B cell (primary cell): ENCODE measurements at regions not wholly inside any gene's neighbourhood (a gene's known extent, or its start where the extent isn't known, plus 50 kb on each side); places are given as distances from the start of the nearest gene placed in this dataset.

Experiments
- ATAC-seq: fragments of 200-7000 bp; cut with Tn5 transposase; one replicate; pipeline ENCODE4 v1.10.0; 2021; ENCODE audit warnings: low read depth, mild to moderate bottlenecking, moderate number of reproducible peaks, moderate library complexity
- CTCF ChIA-PET: fragments of 350-600 bp; sonication (Branson Sonifier 250); formaldehyde crosslinking; loops from one replicate; lab custom pipeline; 2021; ENCODE audit warnings: antibody characterized with exemption, inconsistent platforms; lab: Charles Lee
- POLR2A ChIA-PET: fragments of 350-600 bp; sonication (Branson Sonifier 250); formaldehyde crosslinking; loops from one replicate; lab custom pipeline; 2021; ENCODE audit warnings: antibody characterized with exemption; lab: Charles Lee
- DNase-seq: peaks from one replicate; pipeline ENCODE4 v3.0.0; 2013
- H2AFZ ChIP-seq: 2 replicates; pipeline ENCODE4 v1.6.1; 2012; ENCODE audit warnings: mild to moderate bottlenecking, low read depth, low read length; ENCODE audit not compliant: insufficient read depth, poor library complexity, severe bottlenecking
- H3K27ac ChIP-seq, 2 donors: 1 replicate in 1 of 2; 2 replicates in 1 of 2; pipeline ENCODE4 v1.5.1; 2012 to 2013; ENCODE audit warnings: low read length in 2 of 2, mild to moderate bottlenecking in 2 of 2, moderate library complexity in 1 of 2
- H3K27me3 ChIP-seq, 4 experiments: fragments of 200-600 bp in 1 of 4; sonication (generic) in 1 of 4; replicated peaks in 1 of 4; 1 replicate in 2 of 4; 2 replicates in 2 of 4; pipeline versions ENCODE4 v1.6.1 to v1.7.0; 2013 to 2016; ENCODE audit warnings: low read length in 3 of 4, mild to moderate bottlenecking in 2 of 4, mixed read lengths in 1 of 4, moderate library complexity in 1 of 4; ENCODE audit not compliant: insufficient read depth in 4 of 4, control insufficient read depth in 3 of 4; ENCODE audit errors: control extremely low read depth in 1 of 4
- H3K36me3 ChIP-seq, 2 experiments: replicated peaks in 1 of 2; 1 replicate in 1 of 2; 2 replicates in 1 of 2; pipeline versions ENCODE4 v1.6.1 to v1.7.1; 2013; ENCODE audit warnings: low read length in 1 of 2; ENCODE audit not compliant: insufficient read depth in 2 of 2, control insufficient read depth in 1 of 2; ENCODE audit errors: control extremely low read depth in 1 of 2, extremely low read depth in 1 of 2
- H3K4me1 ChIP-seq, 2 donors: fragments of 200-600 bp in 1 of 2; sonication (generic) in 1 of 2; 1 replicate in 1 of 2; 2 replicates in 1 of 2; pipeline versions ENCODE4 v1.5.1 to v1.6.1; 2013 to 2017; ENCODE audit warnings: low read length in 2 of 2; ENCODE audit not compliant: control insufficient read depth in 2 of 2, insufficient read depth in 2 of 2
- H3K4me2 ChIP-seq: replicated peaks from 2 replicates; pipeline ENCODE3; 2012; ENCODE audit warnings: mild to moderate bottlenecking, low read depth, low read length; ENCODE audit not compliant: poor library complexity, severe bottlenecking
- H3K4me3 ChIP-seq, 5 experiments: fragments of 200-600 bp in 1 of 5; sonication (generic) in 1 of 5; 1 replicate in 3 of 5; 2 replicates in 2 of 5; pipeline versions ENCODE4 v1.5.1 to v1.7.0; 2011 to 2016; ENCODE audit warnings: low read length in 4 of 5, mild to moderate bottlenecking in 4 of 5, low read depth in 2 of 5, control low read depth in 1 of 5, moderate library complexity in 1 of 5; ENCODE audit not compliant: insufficient read depth in 1 of 5; ENCODE audit errors: control extremely low read depth in 1 of 5, extremely low read depth in 1 of 5
- H3K79me2 ChIP-seq: fragments of 200-600 bp; sonication (generic); one replicate; pipeline ENCODE4 v1.6.0; 2016; ENCODE audit warnings: low read length; ENCODE audit not compliant: control insufficient read depth, insufficient read depth
- H3K9ac ChIP-seq: fragments of 200-600 bp; sonication (generic); 2 replicates; pipeline ENCODE4 v1.6.1; 2017; ENCODE audit warnings: mild to moderate bottlenecking, low read length, moderate library complexity
- H3K9me3 ChIP-seq, 3 donors: one replicate each; pipeline versions ENCODE4 v1.6.1 to v1.7.1; 2013; ENCODE audit warnings: low read length in 2 of 3; ENCODE audit not compliant: control insufficient read depth in 2 of 3, insufficient read depth in 1 of 3; ENCODE audit errors: control extremely low read depth in 1 of 3
- H4K20me1 ChIP-seq: 2 replicates; pipeline ENCODE4 v1.6.0; 2012; ENCODE audit warnings: mild to moderate bottlenecking, low read length; ENCODE audit not compliant: insufficient read depth, control insufficient read depth, poor library complexity, severe bottlenecking
- H3K27ac Mint-ChIP-seq: one replicate; pipeline ENCODE4 v1.8.0; 2021; ENCODE audit warnings: mixed read lengths
- H3K27me3 Mint-ChIP-seq: one replicate; pipeline ENCODE4 v1.8.0; 2021; ENCODE audit warnings: mixed read lengths
- H3K4me1 Mint-ChIP-seq: one replicate; pipeline ENCODE4 v1.8.0; 2021; ENCODE audit warnings: mixed read lengths
- H3K4me3 Mint-ChIP-seq: one replicate; pipeline ENCODE4 v1.8.0; 2021; ENCODE audit warnings: mixed read lengths
- H3K9me3 Mint-ChIP-seq: one replicate; pipeline ENCODE4 v1.8.0; 2022; ENCODE audit warnings: mixed read lengths; ENCODE audit not compliant: insufficient read depth
- CTCF ChIP-seq: fragments of 200-600 bp; IDR thresholded peaks from one replicate; pipeline ENCODE4 v1.8.0; 2022; ENCODE audit warnings: antibody characterized with exemption, mild to moderate bottlenecking
- EZH2 ChIP-seq: IDR thresholded peaks from 2 replicates; pipeline ENCODE4 v1.6.1; 2012; ENCODE audit warnings: borderline replicate concordance, low read depth, mild to moderate bottlenecking, moderate library complexity, low read length; ENCODE audit not compliant: insufficient read depth, poor library complexity, severe bottlenecking
- WGBS: methylation state at CpG from one replicate; pipeline ENCODE4 v1.1.5; 2013; ENCODE audit warnings: missing lambda C conversion rate; ENCODE audit not compliant: insufficient coverage; 5-methylcytosine and 5-hydroxymethylcytosine counted together
- intact Hi-C: fragments of 100-400 bp; cut with micrococcal nuclease; formaldehyde crosslinking; loops from one replicate; pipeline ENCODE4 v1.10.0; 2022

DNA sequence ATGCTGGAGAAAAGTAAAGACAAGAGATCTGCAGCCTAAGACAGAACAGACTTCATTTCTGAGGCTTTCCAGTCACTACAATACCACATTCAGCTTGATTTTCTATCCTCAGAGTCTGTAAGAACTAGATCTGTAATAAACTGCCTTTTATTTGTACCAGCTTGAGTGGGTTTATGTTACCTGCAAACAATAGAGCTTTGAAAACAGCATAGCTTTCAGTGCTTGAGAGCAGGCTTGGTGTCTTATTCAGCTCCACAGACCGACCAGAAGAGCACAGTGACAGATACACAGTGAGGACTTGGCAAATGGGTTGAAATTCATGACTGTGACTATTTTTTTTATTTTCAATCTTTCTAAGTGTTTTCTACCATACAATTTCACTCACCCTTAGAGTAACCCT, 207.8 kb upstream of the OTX2 start:
- no peak overlapping the region for H3K9ac ChIP-seq
- H4K20me1 ChIP-seq, result no peaks in the 10 kb centered on the region
- no peaks in the 10 kb centered on the region for H3K4me1 ChIP-seq
- H3K4me3 ChIP-seq, result no peak overlapping the region
- no peaks in the 10 kb centered on the region for H3K36me3 ChIP-seq
- H3K27ac ChIP-seq, result no peak overlapping the region
- no CpG with 5 or more reads among the region's 1 CpG for WGBS
- ATAC-seq (no peak), DNase-seq (no peak)
- no peak overlapping the region for H3K4me2 ChIP-seq
- no peaks in the 10 kb centered on the region for H3K27me3 ChIP-seq
- intact Hi-C loops, result no loop called here
- ChIA-PET POLR2A (no interaction called here), CTCF (no interaction called here)
- peaks cover 6% of the 10 kb centered on the region for H3K9me3 Mint-ChIP-seq
- no peaks in the 10 kb centered on the region for H3K27me3 Mint-ChIP-seq
- H3K27ac Mint-ChIP-seq, result no peak overlapping the region
- H3K4me3 Mint-ChIP-seq, result no peak overlapping the region
- H3K79me2 ChIP-seq, result no peaks in the 10 kb centered on the region
- no peak for TF ChIP-seq EZH2
- no peak for TF ChIP-seq CTCF
- peaks cover 0 to 2% (median 0%) of the 10 kb centered on the region in 3 donors for H3K9me3 ChIP-seq
- no peak overlapping the region for H2AFZ ChIP-seq
- H3K4me1 Mint-ChIP-seq, result no peaks in the 10 kb centered on the region

DNA sequence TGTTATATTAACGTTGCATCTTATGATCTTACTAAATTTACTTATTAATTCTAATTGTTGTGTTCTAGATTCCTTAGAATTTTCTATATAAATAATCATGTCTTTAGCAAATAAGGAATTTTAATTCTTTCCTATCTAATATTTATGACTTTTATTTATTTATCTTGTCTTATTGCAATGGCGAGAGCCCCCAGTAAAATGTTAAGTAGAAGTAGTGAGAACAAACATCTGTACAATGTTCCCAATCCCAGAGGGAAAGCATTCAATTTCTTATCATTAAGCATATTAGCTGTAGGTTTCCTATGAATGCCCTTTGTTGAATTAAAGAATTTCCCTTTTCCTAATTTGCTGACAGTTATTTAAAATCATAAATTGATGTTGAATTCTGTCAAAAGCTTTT, 203.7 kb upstream of the OTX2 start:
- Histone ChIP-seq H3K4me2 (no peak overlapping the region), H3K27me3 (no peaks in the 10 kb centered on the region), H3K9me3 (peaks cover 0 to 2% (median 0%) of the 10 kb centered on the region in 3 donors), H3K4me1 (no peaks in the 10 kb centered on the region), H3K4me3 (no peak overlapping the region), H4K20me1 (no peaks in the 10 kb centered on the region), H3K27ac (no peak overlapping the region), H3K79me2 (no peaks in the 10 kb centered on the region), H3K9ac (no peak overlapping the region), H2AFZ (no peak overlapping the region), H3K36me3 (no peaks in the 10 kb centered on the region)
- Mint-ChIP-seq H3K4me3 (no peak overlapping the region), H3K27me3 (peaks cover 3% of the 10 kb centered on the region), H3K27ac (no peak overlapping the region), H3K4me1 (peaks cover 9% of the 10 kb centered on the region), H3K9me3 (peaks cover 8% of the 10 kb centered on the region)
- intact Hi-C loops, result no loop called here
- no CpG with 5 or more reads among the region's 2 CpGs for WGBS
- TF ChIP-seq CTCF (no peak), EZH2 (no peak)
- DNase-seq, result no peak
- ATAC-seq, result no peak
- POLR2A ChIA-PET, result no interaction called here
- CTCF ChIA-PET, result no interaction called here
